PC-3 (cell line): ENCODE measurements at regions not wholly inside any gene's neighbourhood (a gene's known extent, or its start where the extent isn't known, plus 50 kb on each side); places are given as distances from the start of the nearest gene placed in this dataset.

Experiments
- ATAC-seq: fragments of 200-7000 bp; cut with Tn5 transposase; 2 replicates; pipeline ENCODE4 v1.9.1; 2020; ENCODE audit warnings: mild to moderate bottlenecking, moderate library complexity
- BruUV-seq: library from RNA; stranded (reverse); fragments of 400-500 nt; replicated peaks from 2 replicates; lab custom pipeline; 2021; lab: Mats Ljungman, UMichigan
- CTCF ChIA-PET: fragments of 300-600 bp; sonication (Branson Sonifier 250); formaldehyde crosslinking; loops from one replicate; lab custom pipeline; 2022; ENCODE audit warnings: antibody characterized with exemption; lab: Charles Lee
- POLR2A ChIA-PET: fragments of 300-600 bp; sonication (Branson Sonifier 250); formaldehyde crosslinking; loops from one replicate; lab custom pipeline; 2022; ENCODE audit warnings: antibody characterized with exemption; ENCODE audit not compliant: unreplicated experiment; lab: Charles Lee
- DNase-seq: peaks from one replicate; pipeline ENCODE4 v3.0.0-alpha.2; 2015
- H2AFZ ChIP-seq: fragments of 300-600 bp; sonication (generic); 2 replicates; pipeline ENCODE4 v1.6.0; 2016; ENCODE audit warnings: antibody characterized with exemption, low read length
- H3F3A ChIP-seq: fragments of 300-600 bp; sonication (generic); one replicate; pipeline ENCODE4 v1.6.0; 2017; ENCODE audit warnings: antibody characterized with exemption, low read length, control low read depth, mild to moderate bottlenecking; ENCODE audit not compliant: unreplicated experiment
- H3K27ac ChIP-seq: fragments of 300-600 bp; sonication (generic); 2 replicates; pipeline ENCODE4 v1.5.1; 2016; ENCODE audit warnings: mild to moderate bottlenecking, low read length
- H3K27me3 ChIP-seq: fragments of 300-600 bp; sonication (generic); 2 replicates; pipeline ENCODE4 v1.6.1; 2016; ENCODE audit warnings: low read length, mixed read lengths
- H3K36me3 ChIP-seq: fragments of 300-600 bp; sonication (generic); 2 replicates; pipeline ENCODE4 v1.6.1; 2016; ENCODE audit warnings: low read depth, mixed run types, low read length, mixed read lengths
- H3K4me1 ChIP-seq: fragments of 300-600 bp; sonication (generic); 2 replicates; pipeline ENCODE4 v1.5.1; 2016; ENCODE audit warnings: low read length; ENCODE audit not compliant: insufficient read depth
- H3K4me2 ChIP-seq: fragments of 300-600 bp; sonication (generic); 2 replicates; pipeline ENCODE4 v1.6.0; 2016; ENCODE audit warnings: low read length
- H3K4me3 ChIP-seq: fragments of 300-600 bp; sonication (generic); 2 replicates; pipeline ENCODE4 v1.5.1; 2016; ENCODE audit warnings: mild to moderate bottlenecking, low read length, mixed read lengths
- H3K79me2 ChIP-seq: fragments of 300-600 bp; sonication (generic); 2 replicates; pipeline ENCODE4 v1.6.1; 2017; ENCODE audit warnings: low read length, mixed read lengths
- H3K9ac ChIP-seq: fragments of 300-600 bp; sonication (generic); 2 replicates; pipeline ENCODE4 v1.6.0; 2016; ENCODE audit warnings: mild to moderate bottlenecking, low read length
- H3K9me2 ChIP-seq: fragments of 300-600 bp; sonication (generic); replicated peaks from 2 replicates; pipeline ENCODE4 v1.6.1; 2016; ENCODE audit warnings: mixed run types, low read length, mixed read lengths
- H3K9me3 ChIP-seq: fragments of 300-600 bp; sonication (generic); 2 replicates; pipeline ENCODE4 v1.6.1; 2016; ENCODE audit warnings: low read length, mixed read lengths
- H4K20me1 ChIP-seq: fragments of 300-600 bp; sonication (generic); 2 replicates; pipeline ENCODE4 v1.6.1; 2016; ENCODE audit warnings: low read length, mixed read lengths
- CTCF ChIP-seq: fragments of 300-600 bp; sonication (generic); conservative IDR thresholded peaks from 2 replicates; pipeline ENCODE4 v1.5.1; 2017; ENCODE audit warnings: antibody characterized with exemption, low read depth, mild to moderate bottlenecking, low read length
- EZH2 ChIP-seq: fragments of 300-600 bp; sonication (generic); IDR thresholded peaks from one replicate; pipeline ENCODE4 v1.6.1; 2017; ENCODE audit warnings: antibody characterized with exemption, mild to moderate bottlenecking, low read length; ENCODE audit not compliant: unreplicated experiment
- EZH2phosphoT487 ChIP-seq: fragments of 300-600 bp; sonication (generic); IDR thresholded peaks from 2 replicates; pipeline ENCODE4 v1.6.1; 2018; ENCODE audit warnings: mild to moderate bottlenecking, antibody characterized with exemption, low read length, borderline replicate concordance
- intact Hi-C: fragments of 100-400 bp; cut with micrococcal nuclease; formaldehyde crosslinking; loops from 2 replicates; pipeline ENCODE4 v1.9.0; 2023

DNA sequence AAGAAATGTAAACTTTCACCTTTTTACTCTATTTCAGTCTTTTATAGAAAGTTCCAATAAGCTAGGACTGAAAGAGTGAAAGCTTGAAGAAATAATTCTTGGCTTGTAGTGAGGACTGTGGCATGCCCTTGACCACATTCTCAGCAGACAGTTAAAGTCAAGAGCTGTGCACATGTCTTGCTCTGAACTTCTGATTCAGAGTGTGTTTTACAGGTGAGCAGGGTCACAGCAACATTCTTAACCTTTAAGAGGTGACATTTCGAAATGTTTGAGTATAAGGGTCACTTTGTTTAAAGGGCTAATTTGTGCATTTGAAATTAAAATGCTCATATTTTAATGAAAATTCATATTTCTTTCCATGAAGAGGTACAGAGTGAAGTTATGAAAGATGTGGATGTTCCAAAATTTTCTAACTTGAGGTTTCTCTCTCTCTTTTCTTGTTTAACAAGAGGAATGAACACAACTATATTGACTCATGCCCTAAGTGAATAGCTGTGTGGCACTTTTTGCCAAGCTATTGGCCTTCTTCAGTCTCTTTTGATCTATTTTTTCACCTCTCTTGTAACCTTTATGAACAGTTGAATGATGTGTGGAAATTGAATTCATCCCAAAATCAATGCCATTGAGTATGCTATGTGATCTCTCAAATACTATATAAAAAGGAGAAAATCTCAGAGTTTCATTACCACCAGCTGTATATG is 918.1 kb downstream of the ADGRL2 start:
- no peaks in the 10 kb centered on the region for H3K27me3 ChIP-seq
- ChIA-PET CTCF (no interaction called here), POLR2A (no interaction called here)
- ATAC-seq (no peak), DNase-seq (no peak)
- H3K27ac ChIP-seq, result no peak overlapping the region
- H3K4me1 ChIP-seq, result no peaks in the 10 kb centered on the region
- no peaks in the 10 kb centered on the region for H3K36me3 ChIP-seq
- H3K79me2 ChIP-seq, result no peaks in the 10 kb centered on the region
- H4K20me1 ChIP-seq, result no peaks in the 10 kb centered on the region
- H3K9ac ChIP-seq, result no peak overlapping the region
- H2AFZ ChIP-seq, result no peak overlapping the region
- TF ChIP-seq CTCF (no peak), EZH2 (no peak), EZH2phosphoT487 (no peak)
- no peaks in the 10 kb centered on the region for H3F3A ChIP-seq
- intact Hi-C loops, result no loop called here
- BruUV-seq, result no TSS peak
- H3K9me2 ChIP-seq, result no peaks in the 10 kb centered on the region
- H3K9me3 ChIP-seq, result no peaks in the 10 kb centered on the region
- H3K4me3 ChIP-seq, result no peak overlapping the region
- no peak overlapping the region for H3K4me2 ChIP-seq

GRCh38 chr1:82710091-82710490 is 909.4 kb downstream of the ADGRL2 start:
- Histone ChIP-seq H3K36me3 (no peaks in the 10 kb centered on the region), H3K79me2 (no peaks in the 10 kb centered on the region), H4K20me1 (no peaks in the 10 kb centered on the region), H3K27me3 (peaks cover 24% of the 10 kb centered on the region), H3F3A (no peaks in the 10 kb centered on the region), H3K9ac (no peak overlapping the region), H3K4me2 (no peak overlapping the region), H3K4me3 (no peak overlapping the region), H3K4me1 (no peaks in the 10 kb centered on the region), H3K9me3 (no peaks in the 10 kb centered on the region), H2AFZ (no peak overlapping the region), H3K9me2 (no peaks in the 10 kb centered on the region), H3K27ac (no peak overlapping the region)
- intact Hi-C loops, result no loop called here
- ChIA-PET CTCF (no interaction called here), POLR2A (no interaction called here)
- no peak for TF ChIP-seq EZH2
- TF ChIP-seq CTCF, result no peak
- no peak for TF ChIP-seq EZH2phosphoT487
- BruUV-seq, result no TSS peak
- DNase-seq, result no peak
- no peak for ATAC-seq

- H3K9me2 ChIP-seq, result no peaks in the 10 kb centered on the region
- H3K4me1 ChIP-seq, result no peaks in the 10 kb centered on the region
- no peaks in the 10 kb centered on the region for H3K79me2 ChIP-seq
- H3F3A ChIP-seq, result no peaks in the 10 kb centered on the region
- no peak for DNase-seq
- BruUV-seq, result no TSS peak
- intact Hi-C loops, result no loop called here
- peaks cover 24% of the 10 kb centered on the region for H3K27me3 ChIP-seq
- H3K36me3 ChIP-seq, result no peaks in the 10 kb centered on the region
- ChIA-PET POLR2A (no interaction called here), CTCF (no interaction called here)
- H3K4me3 ChIP-seq, result no peak overlapping the region
- H3K4me2 ChIP-seq, result no peak overlapping the region
- ATAC-seq, result no peak
- TF ChIP-seq EZH2, result no peak
- TF ChIP-seq EZH2phosphoT487, result no peak
- no peak for TF ChIP-seq CTCF
- H3K9ac ChIP-seq, result no peak overlapping the region
- no peak overlapping the region for H2AFZ ChIP-seq
- H4K20me1 ChIP-seq, result no peaks in the 10 kb centered on the region
- H3K27ac ChIP-seq, result no peak overlapping the region
- H3K9me3 ChIP-seq, result no peaks in the 10 kb centered on the region
These were observed 906.9 kb downstream of the ADGRL2 start for GRCh38 chr1:82707681-82708080.
